Keratinocyte (primary cell): ENCODE measurements at regions not wholly inside any gene's neighbourhood (a gene's known extent, or its start where the extent isn't known, plus 50 kb on each side); places are given as distances from the start of the nearest gene placed in this dataset.
"Not testable (repeated sequence)": the region's sequence is repeated elsewhere in the genome, so short reads cannot be mapped to it uniquely, and the experiment has no call there.

Source experiments
- DNase-seq: peaks from one replicate; pipeline ENCODE4 v3.0.0-alpha.2; 2011; ENCODE audit warnings: low read depth, missing footprints, low spot score
- FAIRE-seq: peaks from 2 replicates; lab custom pipeline; 2011; peaks lifted over from hg19 to GRCh38; lab: Jason Lieb, UNC
- H2AFZ ChIP-seq: 2 replicates; pipeline ENCODE4 v1.6.0; 2012; ENCODE audit warnings: low read length, control low read depth, inconsistent platforms; ENCODE audit not compliant: control insufficient read depth
- H3K27ac ChIP-seq: 2 replicates; pipeline ENCODE4 v1.5.1; 2011; ENCODE audit warnings: low read length; ENCODE audit not compliant: control insufficient read depth, insufficient read depth
- H3K27me3 ChIP-seq: 3 replicates; pipeline ENCODE4 v1.6.0; 2011; ENCODE audit warnings: low read length; ENCODE audit not compliant: control insufficient read depth, insufficient read depth; ENCODE audit errors: extremely low read depth
- H3K36me3 ChIP-seq, 2 experiments: 2 replicates in 1 of 2; 3 replicates in 1 of 2; pipeline ENCODE4 v1.5.1; 2011; ENCODE audit warnings: low read length in 2 of 2, mild to moderate bottlenecking in 1 of 2; ENCODE audit not compliant: control insufficient read depth in 2 of 2, insufficient read depth in 2 of 2; ENCODE audit errors: extremely low read depth in 1 of 2
- H3K4me1 ChIP-seq: 3 replicates; pipeline ENCODE4 v1.5.1; 2011; ENCODE audit warnings: low read length; ENCODE audit not compliant: control insufficient read depth, insufficient read depth; ENCODE audit errors: extremely low read depth
- H3K4me2 ChIP-seq: 3 replicates; pipeline ENCODE4 v1.6.0; 2011; ENCODE audit warnings: low read depth, low read length; ENCODE audit not compliant: control insufficient read depth, insufficient read depth; ENCODE audit errors: extremely low read depth
- H3K4me3 ChIP-seq, 3 experiments: fragments of 200-600 bp in 1 of 3; sonication (generic) in 1 of 3; 2 replicates in 2 of 3; 3 replicates in 1 of 3; pipeline ENCODE4 v1.5.1; 2011 to 2016; ENCODE audit warnings: low read length in 3 of 3, mild to moderate bottlenecking in 3 of 3, control low read depth in 2 of 3, inconsistent platforms in 1 of 3, low read depth in 1 of 3, mixed read lengths in 1 of 3, mixed run types in 1 of 3, moderate library complexity in 1 of 3; ENCODE audit not compliant: control insufficient read depth in 2 of 3, insufficient read depth in 2 of 3; ENCODE audit errors: extremely low read depth in 1 of 3
- H3K79me2 ChIP-seq: 2 replicates; pipeline ENCODE4 v1.6.0; 2012; ENCODE audit warnings: low read length; ENCODE audit not compliant: control insufficient read depth, insufficient read depth
- H3K9ac ChIP-seq: 3 replicates; pipeline ENCODE4 v1.6.0; 2011; ENCODE audit warnings: low read length; ENCODE audit not compliant: control insufficient read depth, insufficient read depth; ENCODE audit errors: extremely low read depth
- H3K9me1 ChIP-seq: 3 replicates; pipeline ENCODE4 v1.6.0; 2011; ENCODE audit warnings: low read length; ENCODE audit not compliant: control insufficient read depth, insufficient read depth; ENCODE audit errors: extremely low read depth
- H3K9me3 ChIP-seq: 2 replicates; pipeline ENCODE4 v1.5.1; 2012; ENCODE audit warnings: low read depth, low read length; ENCODE audit not compliant: control insufficient read depth
- H4K20me1 ChIP-seq: 3 replicates; pipeline ENCODE4 v1.6.0; 2011; ENCODE audit warnings: low read length; ENCODE audit not compliant: control insufficient read depth, insufficient read depth; ENCODE audit errors: extremely low read depth
- dilution Hi-C: fragments of 300-500 bp; cut with MboI; formaldehyde crosslinking; loops from one replicate; pipeline ENCODE4 v1.7.0; 2020; ENCODE audit warnings: low sequenced_read_pairs; ENCODE audit not compliant: extremely low pct_ligation_motif_present

GRCh38 chr1:149246212-149246611 is 142.9 kb upstream of the NBPF9 start:
- H4K20me1 ChIP-seq, H3K9me1 ChIP-seq, H3K79me2 ChIP-seq, H2AFZ ChIP-seq, FAIRE-seq, H3K27ac ChIP-seq, dilution Hi-C loops, H3K27me3 ChIP-seq, H3K4me2 ChIP-seq, H3K4me3 ChIP-seq, H3K36me3 ChIP-seq, H3K9me3 ChIP-seq, H3K9ac ChIP-seq, H3K4me1 ChIP-seq, DNase-seq: not testable (repeated sequence)

GRCh38 chr1:149248610-149249009 is 145.3 kb upstream of the NBPF9 start:
- FAIRE-seq, H3K9me3 ChIP-seq, H3K9ac ChIP-seq, H4K20me1 ChIP-seq, H3K4me2 ChIP-seq, H3K36me3 ChIP-seq, H3K4me1 ChIP-seq, H3K4me3 ChIP-seq, dilution Hi-C loops, H3K9me1 ChIP-seq, H3K27ac ChIP-seq, H3K27me3 ChIP-seq, DNase-seq, H3K79me2 ChIP-seq, H2AFZ ChIP-seq: not testable (repeated sequence)

GRCh38 chr1:149249850-149250467 is 146.6 kb upstream of the NBPF9 start:
- H3K4me3 ChIP-seq, H2AFZ ChIP-seq, H3K27me3 ChIP-seq, DNase-seq, H3K4me1 ChIP-seq, H3K27ac ChIP-seq, H3K9me1 ChIP-seq, FAIRE-seq, H3K9me3 ChIP-seq, dilution Hi-C loops, H3K9ac ChIP-seq, H3K36me3 ChIP-seq, H3K79me2 ChIP-seq, H3K4me2 ChIP-seq, H4K20me1 ChIP-seq: not testable (repeated sequence)

- H3K79me2 ChIP-seq, H3K4me2 ChIP-seq, H3K27ac ChIP-seq, FAIRE-seq, H3K27me3 ChIP-seq, dilution Hi-C loops, DNase-seq, H3K4me3 ChIP-seq, H3K9ac ChIP-seq, H3K9me1 ChIP-seq, H3K9me3 ChIP-seq, H2AFZ ChIP-seq, H3K36me3 ChIP-seq, H4K20me1 ChIP-seq, H3K4me1 ChIP-seq: not testable (repeated sequence)
Measured at GRCh38 chr1:149254894-149255847, 151.8 kb upstream of the NBPF9 start.

- DNase-seq, H3K9me1 ChIP-seq, H3K79me2 ChIP-seq, dilution Hi-C loops, H4K20me1 ChIP-seq, H3K4me2 ChIP-seq, H3K27ac ChIP-seq, H3K27me3 ChIP-seq, H3K4me3 ChIP-seq, H3K9ac ChIP-seq, H3K9me3 ChIP-seq, H3K4me1 ChIP-seq, H3K36me3 ChIP-seq, H2AFZ ChIP-seq, FAIRE-seq: not testable (repeated sequence)
Measured at GRCh38 chr1:149260284-149260683, 156.9 kb upstream of the NBPF9 start.
